Tibial nerve (tissue), 3 donors: ENCODE measurements at regions not wholly inside any gene's neighbourhood (a gene's known extent, or its start where the extent isn't known, plus 50 kb on each side); places are given as distances from the start of the nearest gene placed in this dataset.

Experiments used
- POLR2A ChIP-seq, 2 donors: fragments of 450-650 bp; IDR thresholded peaks; one replicate each; pipeline ENCODE4 v1.6.1; 2017; ENCODE audit warnings: antibody characterized with exemption in 2 of 2, mild to moderate bottlenecking in 2 of 2, moderate library complexity in 2 of 2
- TF ChIP-seq, protein P1 (sequence below), 5 experiments: fragments of 200-600 bp in 3 of 5; fragments of 450-650 bp in 2 of 5; sonication (generic) in 3 of 5; IDR thresholded peaks; one replicate each; pipeline ENCODE4 v1.5.1; 2016 to 2019; ENCODE audit warnings: antibody characterized with exemption in 5 of 5, mild to moderate bottlenecking in 3 of 5, moderate library complexity in 2 of 5

- TF ChIP-seq, protein P1, sequence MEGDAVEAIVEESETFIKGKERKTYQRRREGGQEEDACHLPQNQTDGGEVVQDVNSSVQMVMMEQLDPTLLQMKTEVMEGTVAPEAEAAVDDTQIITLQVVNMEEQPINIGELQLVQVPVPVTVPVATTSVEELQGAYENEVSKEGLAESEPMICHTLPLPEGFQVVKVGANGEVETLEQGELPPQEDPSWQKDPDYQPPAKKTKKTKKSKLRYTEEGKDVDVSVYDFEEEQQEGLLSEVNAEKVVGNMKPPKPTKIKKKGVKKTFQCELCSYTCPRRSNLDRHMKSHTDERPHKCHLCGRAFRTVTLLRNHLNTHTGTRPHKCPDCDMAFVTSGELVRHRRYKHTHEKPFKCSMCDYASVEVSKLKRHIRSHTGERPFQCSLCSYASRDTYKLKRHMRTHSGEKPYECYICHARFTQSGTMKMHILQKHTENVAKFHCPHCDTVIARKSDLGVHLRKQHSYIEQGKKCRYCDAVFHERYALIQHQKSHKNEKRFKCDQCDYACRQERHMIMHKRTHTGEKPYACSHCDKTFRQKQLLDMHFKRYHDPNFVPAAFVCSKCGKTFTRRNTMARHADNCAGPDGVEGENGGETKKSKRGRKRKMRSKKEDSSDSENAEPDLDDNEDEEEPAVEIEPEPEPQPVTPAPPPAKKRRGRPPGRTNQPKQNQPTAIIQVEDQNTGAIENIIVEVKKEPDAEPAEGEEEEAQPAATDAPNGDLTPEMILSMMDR (IDR thresholded peaks at IDR 0.05): no peak
- no peak for TF ChIP-seq POLR2A (IDR thresholded peaks at IDR 0.05)
Measured at GRCh38 chr2:223313101-223313500, 261.1 kb downstream of the KCNE4 start.
